Liver (tissue), 3 donors: ENCODE measurements at regions not wholly inside any gene's neighbourhood (a gene's known extent, or its start where the extent isn't known, plus 50 kb on each side); places are given as distances from the start of the nearest gene placed in this dataset.

ENCODE experiments used
- ATF3 ChIP-seq: IDR thresholded peaks from 2 replicates; pipeline ENCODE4 v1.6.1; 2016; ENCODE audit warnings: antibody characterized with exemption
- CTCF ChIP-seq: fragments of 150-350 bp; IDR thresholded peaks from 2 replicates; pipeline ENCODE4 v1.5.1; 2017; ENCODE audit warnings: improper control_type of control experiment, low read depth, low read length; ENCODE audit not compliant: missing input control
- FOXA2 ChIP-seq: IDR thresholded peaks from 2 replicates; pipeline ENCODE4 v1.6.1; 2016; ENCODE audit warnings: antibody characterized with exemption
- GABPA ChIP-seq, 2 donors: IDR thresholded peaks in 1 of 2; conservative IDR thresholded peaks in 1 of 2; 2 replicates each; pipeline ENCODE4 v1.6.1; 2016; ENCODE audit warnings: antibody characterized with exemption in 2 of 2, mild to moderate bottlenecking in 1 of 2, moderate library complexity in 1 of 2
- JUND ChIP-seq, 2 donors: IDR thresholded peaks; 2 replicates each; pipeline ENCODE4 v1.6.1; 2016; ENCODE audit warnings: antibody characterized with exemption in 2 of 2
- RAD21 ChIP-seq, 2 donors: IDR thresholded peaks; 2 replicates each; pipeline ENCODE4 v1.6.1; 2016; ENCODE audit warnings: antibody characterized with exemption in 2 of 2, mild to moderate bottlenecking in 2 of 2
- REST ChIP-seq: IDR thresholded peaks from 2 replicates; pipeline ENCODE4 v1.6.1; 2016; ENCODE audit warnings: antibody characterized with exemption, mild to moderate bottlenecking
- YY1 ChIP-seq: IDR thresholded peaks from 2 replicates; pipeline ENCODE4 v1.6.1; 2016; ENCODE audit warnings: antibody characterized with exemption, mild to moderate bottlenecking
- ZBTB33 ChIP-seq: IDR thresholded peaks from 2 replicates; pipeline ENCODE4 v1.6.1; 2016; ENCODE audit warnings: antibody characterized with exemption
- donor health status: healthy.
- donor health status: healthy.

- TF ChIP-seq CTCF (no peak), RAD21 (IDR thresholded peaks at IDR 0.05) (no peak), ZBTB33 (no peak), JUND (IDR thresholded peaks at IDR 0.05) (no peak), GABPA (IDR thresholded peaks at IDR 0.05 in 1 of 2, conservative IDR thresholded peaks at IDR 0.05 in 1 of 2) (no peak), REST (no peak), YY1 (no peak), ATF3 (no peak), FOXA2 (no peak)
Observed at GRCh38 chr10:92773776-92774175, 74.5 kb upstream of the EXOC6 start.
